Fibroblast of villous mesenchyme (primary cell): ENCODE measurements at regions not wholly inside any gene's neighbourhood (a gene's known extent, or its start where the extent isn't known, plus 50 kb on each side); places are given as distances from the start of the nearest gene placed in this dataset.

Source experiments
- DNase-seq: peaks from one replicate; pipeline ENCODE4 v3.0.0-alpha.2; 2010; ENCODE audit warnings: low read depth
- H3K4me3 ChIP-seq: 2 replicates; pipeline ENCODE4 v1.5.1; 2011; ENCODE audit warnings: low read depth, mild to moderate bottlenecking, low read length
- CTCF ChIP-seq: IDR thresholded peaks from 2 replicates; pipeline ENCODE4 v1.5.1; 2012; ENCODE audit warnings: low read depth, mild to moderate bottlenecking, low read length; ENCODE audit not compliant: insufficient read depth

GRCh38 chr10:33764694-33765185 is 430.3 kb upstream of the NRP1 start:
- TF ChIP-seq CTCF: no peak
- no peak for DNase-seq
- no peak overlapping the region for H3K4me3 ChIP-seq

GRCh38 chr10:33760056-33760943 is 425.8 kb upstream of the NRP1 start:
- peak; percentile 6 for DNase-seq
- no peak overlapping the region for H3K4me3 ChIP-seq
- TF ChIP-seq CTCF: no peak

GRCh38 chr10:33759191-33759590 is 424.7 kb upstream of the NRP1 start:
- TF ChIP-seq CTCF: no peak
- H3K4me3 ChIP-seq: no peak overlapping the region
- DNase-seq: no peak

GRCh38 chr10:33758299-33758698 is 423.8 kb upstream of the NRP1 start:
- no peak for DNase-seq
- TF ChIP-seq CTCF: no peak
- H3K4me3 ChIP-seq: no peak overlapping the region

- TF ChIP-seq CTCF: no peak
- no peak overlapping the region for H3K4me3 ChIP-seq
- no peak for DNase-seq
These were observed 419.6 kb upstream of the NRP1 start for GRCh38 chr10:33754052-33754451.

GRCh38 chr10:33753389-33753788 is 418.9 kb upstream of the NRP1 start:
- no peak for DNase-seq
- no peak overlapping the region for H3K4me3 ChIP-seq
- TF ChIP-seq CTCF: no peak
